NCI-H524 (cell line): ENCODE measurements at regions not wholly inside any gene's neighbourhood (a gene's known extent, or its start where the extent isn't known, plus 50 kb on each side); places are given as distances from the start of the nearest gene placed in this dataset.

Source experiments
- DNase-seq, 2 experiments: peaks; one replicate each; lab custom pipeline; 2025; lab: John Stamatoyannopoulos, UW

GRCh38 chr5:93107141-93107540 is 473.9 kb downstream of the NR2F1-AS1 start:
- no peak for DNase-seq

GRCh38 chr5:93101661-93102060 is 479.4 kb downstream of the NR2F1-AS1 start:
- DNase-seq: no peak

- peak; percentile 45 to 53 for DNase-seq
These were observed 480.0 kb downstream of the NR2F1-AS1 start for GRCh38 chr5:93100976-93101375.

- no peak for DNase-seq
These were observed 480.6 kb downstream of the NR2F1-AS1 start for GRCh38 chr5:93100428-93100827.

GRCh38 chr5:93099902-93100347 is 481.1 kb downstream of the NR2F1-AS1 start:
- DNase-seq: no peak

- no peak for DNase-seq
These were observed 484.5 kb downstream of the NR2F1-AS1 start for GRCh38 chr5:93096561-93096960.

- peak in 1 of 2 experiments; percentile 60 for DNase-seq
These were observed 488.5 kb downstream of the NR2F1-AS1 start for GRCh38 chr5:93092349-93093105.

- no peak for DNase-seq
These were observed 490.3 kb downstream of the NR2F1-AS1 start for GRCh38 chr5:93090698-93091097.

GRCh38 chr5:93088592-93089389 is 492.2 kb downstream of the NR2F1-AS1 start:
- DNase-seq: no peak

- no peak for DNase-seq
These were observed 493.7 kb downstream of the NR2F1-AS1 start for GRCh38 chr5:93087326-93087725.

- DNase-seq: no peak
These were observed 498.0 kb downstream of the NR2F1-AS1 start for GRCh38 chr5:93082981-93083380.

- no peak for DNase-seq
These were observed 502.0 kb downstream of the NR2F1-AS1 start for GRCh38 chr5:93079046-93079445.

- DNase-seq: peak; percentile 72 to 94
These were observed 502.7 kb downstream of the NR2F1-AS1 start for GRCh38 chr5:93078082-93079038.

GRCh38 chr5:93076566-93076965 is 504.5 kb downstream of the NR2F1-AS1 start:
- DNase-seq: no peak

GRCh38 chr5:93076096-93076495 is 504.9 kb downstream of the NR2F1-AS1 start:
- DNase-seq: no peak

- no peak for DNase-seq
These were observed 507.5 kb downstream of the NR2F1-AS1 start for GRCh38 chr5:93073547-93073946.

- no peak for DNase-seq
These were observed 508.1 kb downstream of the NR2F1-AS1 start for GRCh38 chr5:93072831-93073459.

GRCh38 chr5:93071710-93072109 is 509.3 kb downstream of the NR2F1-AS1 start:
- DNase-seq: no peak

- no peak for DNase-seq
These were observed 510.1 kb downstream of the NR2F1-AS1 start for GRCh38 chr5:93070938-93071337.

- DNase-seq: no peak
These were observed 511.7 kb downstream of the NR2F1-AS1 start for GRCh38 chr5:93069276-93069675.

GRCh38 chr5:93062548-93062947 is 518.5 kb downstream of the NR2F1-AS1 start:
- DNase-seq: peak in 1 of 2 experiments; percentile 31
